HG02970 (cell line): ENCODE measurements at regions not wholly inside any gene's neighbourhood (a gene's known extent, or its start where the extent isn't known, plus 50 kb on each side); places are given as distances from the start of the nearest gene placed in this dataset.

ENCODE experiments used
- ATAC-seq: cut with Tn5 transposase; IDR thresholded peaks from one replicate; pipeline ENCODE4 v1.9.1; 2021; ENCODE audit warnings: mild to moderate bottlenecking, moderate library complexity, moderate number of reproducible peaks; ENCODE audit not compliant: unreplicated experiment, low FRiP score

GRCh38 chr2:37833423-37833822, 91.7 kb upstream of the RMDN2 start:
- no peak for ATAC-seq

- no peak for ATAC-seq
Measured at GRCh38 chr2:37836270-37836669, 88.8 kb upstream of the RMDN2 start.

GRCh38 chr2:37836711-37837110, 88.4 kb upstream of the RMDN2 start:
- ATAC-seq: no peak

- no peak for ATAC-seq
Measured at GRCh38 chr2:37837628-37838328, 87.3 kb upstream of the RMDN2 start.

GRCh38 chr2:37838541-37839167, 86.4 kb upstream of the RMDN2 start:
- no peak for ATAC-seq

- ATAC-seq: no peak
Measured at GRCh38 chr2:37839991-37840390, 85.1 kb upstream of the RMDN2 start.

GRCh38 chr2:37842732-37843440, 82.2 kb upstream of the RMDN2 start:
- ATAC-seq: no peak

- ATAC-seq: no peak
Measured at GRCh38 chr2:37843556-37843955, 81.5 kb upstream of the RMDN2 start.

- ATAC-seq: no peak
Measured at GRCh38 chr2:37846207-37846606, 78.9 kb upstream of the RMDN2 start.

- no peak for ATAC-seq
Measured at GRCh38 chr2:37847792-37848191, 77.3 kb upstream of the RMDN2 start.

GRCh38 chr2:37848451-37848850, 76.6 kb upstream of the RMDN2 start:
- ATAC-seq: no peak

- ATAC-seq: no peak
Measured at GRCh38 chr2:37849911-37850310, 75.2 kb upstream of the RMDN2 start.

- ATAC-seq: peak; percentile 34
Measured at GRCh38 chr2:37851428-37851827, 73.7 kb upstream of the RMDN2 start.

GRCh38 chr2:37851828-37852584, 73.1 kb upstream of the RMDN2 start:
- peak; percentile 52 for ATAC-seq

- no peak for ATAC-seq
Measured at GRCh38 chr2:37852585-37853014, 72.5 kb upstream of the RMDN2 start.

- ATAC-seq: no peak
Measured at GRCh38 chr2:37854676-37855282, 70.3 kb upstream of the RMDN2 start.

- no peak for ATAC-seq
Measured at GRCh38 chr2:37855283-37856041, 69.6 kb upstream of the RMDN2 start.

GRCh38 chr2:37856101-37856751, 68.9 kb upstream of the RMDN2 start:
- no peak for ATAC-seq
